ENCODE measurements at regions not wholly inside any gene's neighbourhood (a gene's known extent, or its start where the extent isn't known, plus 50 kb on each side); places are given as distances from the start of the nearest gene placed in this dataset.

GRCh38 chr3:8405144-8405543 is 96.5 kb upstream of the LMCD1 start:
- ATAC-seq (ENCODE audit: insufficient read depth, low FRiP score) (no peak), DNase-seq (no peak)
- H3K9ac ChIP-seq (ENCODE audit: insufficient read depth in 1 of 2, low read length in 2 of 2): no peak overlapping the region
- WGBS, 2 donors: 94 to 97% methylated on average over 2 of the region's 2 CpGs
- peaks cover 0 to 10% (median under 1%) of the 10 kb centered on the region in 4 donors for H3K9me3 ChIP-seq (ENCODE audit: control insufficient read depth in 4 of 4, insufficient read depth in 3 of 4, low read length in 3 of 4)
- no peaks in the 10 kb centered on the region for H3K36me3 ChIP-seq (ENCODE audit: control insufficient read depth in 4 of 4, insufficient read depth in 4 of 4, low read length in 4 of 4)
- TF ChIP-seq CTCF (IDR thresholded peaks at IDR 0.05; ENCODE audit: control extremely low read depth, extremely low read depth): no peak
- H3K4me1 ChIP-seq (ENCODE audit: control insufficient read depth in 5 of 5, insufficient read depth in 5 of 5, low read length in 5 of 5): peaks cover 0 to 9% (median 4%) of the 10 kb centered on the region in 5 donors
- no peak overlapping the region for H3K4me3 ChIP-seq
- H3K27ac ChIP-seq (ENCODE audit: low read depth in 1 of 2, low read length in 1 of 2): no peak overlapping the region
- H3K27me3 ChIP-seq (ENCODE audit: control insufficient read depth in 3 of 3, insufficient read depth in 3 of 3, low read length in 2 of 3): no peaks in the 10 kb centered on the region

GRCh38 chr3:8406479-8406878 is 95.1 kb upstream of the LMCD1 start:
- peaks cover 0 to 10% (median under 1%) of the 10 kb centered on the region in 4 donors for H3K9me3 ChIP-seq (ENCODE audit: control insufficient read depth in 4 of 4, insufficient read depth in 3 of 4, low read length in 3 of 4)
- WGBS, 2 donors: 92 to 97% methylated on average over 1 of the region's 1 CpG
- H3K4me1 ChIP-seq (ENCODE audit: control insufficient read depth in 5 of 5, insufficient read depth in 5 of 5, low read length in 5 of 5): no peaks in the 10 kb centered on the region
- DNase-seq (no peak), ATAC-seq (ENCODE audit: insufficient read depth, low FRiP score) (no peak)
- no peaks in the 10 kb centered on the region for H3K27me3 ChIP-seq (ENCODE audit: control insufficient read depth in 3 of 3, insufficient read depth in 3 of 3, low read length in 2 of 3)
- H3K4me3 ChIP-seq: no peak overlapping the region
- no peak overlapping the region for H3K9ac ChIP-seq (ENCODE audit: insufficient read depth in 1 of 2, low read length in 2 of 2)
- H3K27ac ChIP-seq (ENCODE audit: low read depth in 1 of 2, low read length in 1 of 2): no peak overlapping the region
- no peak for TF ChIP-seq CTCF (IDR thresholded peaks at IDR 0.05; ENCODE audit: control extremely low read depth, extremely low read depth)
- H3K36me3 ChIP-seq (ENCODE audit: control insufficient read depth in 4 of 4, insufficient read depth in 4 of 4, low read length in 4 of 4): no peaks in the 10 kb centered on the region

- 80 to 87% methylated on average over 7 of the region's 7 CpGs for WGBS, 2 donors
- Histone ChIP-seq H3K9me3 (ENCODE audit: control insufficient read depth in 4 of 4, insufficient read depth in 3 of 4, low read length in 3 of 4) (no peaks in the 10 kb centered on the region), H3K4me3 (no peak overlapping the region), H3K4me1 (ENCODE audit: control insufficient read depth in 5 of 5, insufficient read depth in 5 of 5, low read length in 5 of 5) (peaks cover 0 to 6% (median 0%) of the 10 kb centered on the region in 5 donors), H3K27ac (ENCODE audit: low read depth in 1 of 2, low read length in 1 of 2) (no peak overlapping the region), H3K9ac (ENCODE audit: insufficient read depth in 1 of 2, low read length in 2 of 2) (no peak overlapping the region), H3K27me3 (ENCODE audit: control insufficient read depth in 3 of 3, insufficient read depth in 3 of 3, low read length in 2 of 3) (no peaks in the 10 kb centered on the region), H3K36me3 (ENCODE audit: control insufficient read depth in 4 of 4, insufficient read depth in 4 of 4, low read length in 4 of 4) (no peaks in the 10 kb centered on the region)
- TF ChIP-seq CTCF (IDR thresholded peaks at IDR 0.05; ENCODE audit: control extremely low read depth, extremely low read depth): no peak
- ATAC-seq (ENCODE audit: insufficient read depth, low FRiP score): no peak
- no peak for DNase-seq
Observed at GRCh38 chr3:8413337-8413926, 88.2 kb upstream of the LMCD1 start.

GRCh38 chr3:8416965-8417364 is 84.7 kb upstream of the LMCD1 start:
- 61 to 70% methylated on average over 4 of the region's 4 CpGs for WGBS, 2 donors
- Histone ChIP-seq H3K27me3 (ENCODE audit: control insufficient read depth in 3 of 3, insufficient read depth in 3 of 3, low read length in 2 of 3) (no peaks in the 10 kb centered on the region), H3K9me3 (ENCODE audit: control insufficient read depth in 4 of 4, insufficient read depth in 3 of 4, low read length in 3 of 4) (peaks cover 0 to 2% (median 0%) of the 10 kb centered on the region in 4 donors), H3K9ac (ENCODE audit: insufficient read depth in 1 of 2, low read length in 2 of 2) (no peak overlapping the region), H3K4me3 (no peak overlapping the region), H3K36me3 (ENCODE audit: control insufficient read depth in 4 of 4, insufficient read depth in 4 of 4, low read length in 4 of 4) (no peaks in the 10 kb centered on the region), H3K27ac (ENCODE audit: low read depth in 1 of 2, low read length in 1 of 2) (no peak overlapping the region), H3K4me1 (ENCODE audit: control insufficient read depth in 5 of 5, insufficient read depth in 5 of 5, low read length in 5 of 5) (peaks cover 0 to 6% (median 0%) of the 10 kb centered on the region in 5 donors)
- no peak for ATAC-seq (ENCODE audit: insufficient read depth, low FRiP score)
- no peak for DNase-seq
- TF ChIP-seq CTCF (IDR thresholded peaks at IDR 0.05; ENCODE audit: control extremely low read depth, extremely low read depth): no peak

All from lung (tissue), 11 donors.